HCT116 (cell line): ENCODE measurements at regions not wholly inside any gene's neighbourhood (a gene's known extent, or its start where the extent isn't known, plus 50 kb on each side); places are given as distances from the start of the nearest gene placed in this dataset.

Experiments
- ATAC-seq: fragments of 200-7000 bp; cut with Tn5 transposase; 2 replicates; pipeline ENCODE4 v1.9.1; 2020; ENCODE audit warnings: mild to moderate bottlenecking, moderate library complexity
- BruUV-seq: library from RNA; stranded (reverse); fragments of 400-500 nt; replicated peaks from 2 replicates; lab custom pipeline; 2021; lab: Mats Ljungman, UMichigan
- CTCF ChIA-PET: fragments of 300-600 bp; sonication (Branson Sonifier 250); formaldehyde crosslinking; loops from one replicate; lab custom pipeline; 2021; ENCODE audit warnings: antibody characterized with exemption; lab: Charles Lee
- POLR2A ChIA-PET: fragments of 300-600, 350-600 bp; sonication (Branson Sonifier 250); formaldehyde crosslinking; loops from one replicate; lab custom pipeline; 2021; ENCODE audit warnings: antibody characterized with exemption; lab: Charles Lee
- RAD21 ChIA-PET, 2 experiments: fragments of 300-600 bp; sonication (Branson Sonifier 250); formaldehyde crosslinking; loops; one replicate each; lab custom pipeline; 2023; ENCODE audit warnings: low total read pairs in 2 of 2; ENCODE audit not compliant: uncharacterized antibody in 2 of 2, unreplicated experiment in 2 of 2, low non-redundant PET in 1 of 2; lab: Charles Lee
- DNase-seq: peaks from one replicate; pipeline ENCODE4 v3.0.0-alpha.2; 2010; ENCODE audit warnings: low read depth, low spot score
- H2AFZ ChIP-seq: fragments of 200-600 bp; shearing (Covaris generic), sonication (generic); 2 replicates; pipeline ENCODE4 v1.6.1; 2017; ENCODE audit warnings: low read depth, mixed run types, mixed read lengths, antibody characterized with exemption, low read length; ENCODE audit not compliant: poor library complexity, severe bottlenecking
- H3K27ac ChIP-seq: 2 replicates; pipeline ENCODE4 v1.5.1; 2012; ENCODE audit warnings: low read depth, low read length
- H3K27me3 ChIP-seq: fragments of 200-600 bp; sonication (generic); 2 replicates; pipeline ENCODE4 v1.6.1; 2016; ENCODE audit warnings: mixed run types, low read length, mixed read lengths; ENCODE audit not compliant: insufficient read depth
- H3K36me3 ChIP-seq, 2 experiments: fragments of 200-500 bp in 1 of 2; fragments of 200-600 bp in 1 of 2; sonication (Bioruptor generic) in 1 of 2; sonication (generic) in 1 of 2; 2 replicates each; pipeline versions ENCODE4 v1.5.1 to v1.6.1; 2014 to 2016; ENCODE audit warnings: low read length in 2 of 2, inconsistent platforms in 1 of 2, mixed read lengths in 1 of 2, mixed run types in 1 of 2; ENCODE audit not compliant: insufficient read depth in 2 of 2, control insufficient read depth in 1 of 2
- H3K4me1 ChIP-seq, 2 experiments: fragments of 200-600 bp in 1 of 2; sonication (generic) in 1 of 2; 2 replicates each; pipeline versions ENCODE4 v1.5.1 to v1.6.1; 2012 to 2017; ENCODE audit warnings: low read length in 2 of 2, inconsistent platforms in 1 of 2, mild to moderate bottlenecking in 1 of 2, mixed read lengths in 1 of 2, mixed run types in 1 of 2, moderate library complexity in 1 of 2; ENCODE audit not compliant: insufficient read depth in 2 of 2, control insufficient read depth in 1 of 2
- H3K4me2 ChIP-seq: fragments of 200-600 bp; sonication (generic); 2 replicates; pipeline ENCODE4 v1.6.1; 2017; ENCODE audit warnings: mixed run types, low read length, mixed read lengths
- H3K4me3 ChIP-seq, 2 experiments: fragments of 200-600 bp in 1 of 2; sonication (generic) in 1 of 2; replicated peaks in 1 of 2; 2 replicates each; pipeline ENCODE4 v1.5.1; 2011 to 2016; ENCODE audit warnings: low read length in 2 of 2, control low read depth in 1 of 2, low read depth in 1 of 2, mild to moderate bottlenecking in 1 of 2, mixed read lengths in 1 of 2, mixed run types in 1 of 2
- H3K79me2 ChIP-seq: fragments of 200-600 bp; sonication (generic); 2 replicates; pipeline ENCODE4 v1.6.1; 2017; ENCODE audit warnings: mild to moderate bottlenecking, mixed run types, low read length, moderate library complexity, mixed read lengths; ENCODE audit not compliant: insufficient read depth
- H3K9ac ChIP-seq: fragments of 200-600 bp; sonication (generic); 2 replicates; pipeline ENCODE4 v1.6.1; 2016; ENCODE audit warnings: low read length, mixed read lengths
- H3K9me2 ChIP-seq: fragments of 200-600 bp; sonication (generic), shearing (Covaris generic); 2 replicates; pipeline ENCODE4 v1.6.1; 2017; ENCODE audit warnings: mixed run types, mild to moderate bottlenecking, moderate library complexity; ENCODE audit not compliant: insufficient read depth
- H3K9me3 ChIP-seq, 2 experiments: fragments of 200-500 bp in 1 of 2; fragments of 200-600 bp in 1 of 2; sonication (Bioruptor generic) in 1 of 2; sonication (generic) in 1 of 2; 2 replicates each; pipeline ENCODE4 v1.6.1; 2014 to 2017; ENCODE audit warnings: low read length in 2 of 2, mixed read lengths in 2 of 2, inconsistent platforms in 1 of 2, low read depth in 1 of 2, mild to moderate bottlenecking in 1 of 2, mixed run types in 1 of 2, moderate library complexity in 1 of 2; ENCODE audit not compliant: control insufficient read depth in 1 of 2, insufficient read depth in 1 of 2
- H4K20me1 ChIP-seq: fragments of 200-600 bp; sonication (generic), shearing (Covaris generic); 2 replicates; pipeline ENCODE4 v1.6.1; 2017; ENCODE audit warnings: mixed run types, mild to moderate bottlenecking, moderate library complexity; ENCODE audit not compliant: insufficient read depth
- ATF3 ChIP-seq: IDR thresholded peaks from 2 replicates; pipeline ENCODE4 v1.6.1; 2012
- CBX3 ChIP-seq: IDR thresholded peaks from 2 replicates; pipeline ENCODE4 v1.6.1; 2012; ENCODE audit warnings: low read depth
- CEBPB ChIP-seq: IDR thresholded peaks from 2 replicates; pipeline ENCODE4 v1.6.1; 2012; ENCODE audit warnings: low read depth
- CTCF ChIP-seq, 3 experiments: fragments of 200-600 bp in 1 of 3; sonication (generic) in 1 of 3; IDR thresholded peaks in 2 of 3; conservative IDR thresholded peaks in 1 of 3; 2 replicates each; pipeline ENCODE4 v1.5.1; 2012 to 2017; ENCODE audit warnings: low read depth in 2 of 3, low read length in 2 of 3, antibody characterized with exemption in 1 of 3, borderline replicate concordance in 1 of 3, control low read depth in 1 of 3, mild to moderate bottlenecking in 1 of 3, mixed read lengths in 1 of 3, mixed run types in 1 of 3, moderate library complexity in 1 of 3; ENCODE audit not compliant: insufficient read depth in 1 of 3
- EGR1 ChIP-seq: IDR thresholded peaks from 2 replicates; pipeline ENCODE4 v1.6.1; 2012; ENCODE audit warnings: low read depth
- ELF1 ChIP-seq: IDR thresholded peaks from 2 replicates; pipeline ENCODE4 v1.6.1; 2012; ENCODE audit warnings: low read depth, borderline replicate concordance
- EZH2 ChIP-seq: fragments of 200-600 bp; sonication (generic); IDR thresholded peaks from 2 replicates; pipeline ENCODE4 v1.6.1; 2017; ENCODE audit warnings: antibody characterized with exemption, mixed run types
- EZH2phosphoT487 ChIP-seq: fragments of 200-600 bp; IDR thresholded peaks from 2 replicates; pipeline ENCODE4 v1.6.1; 2018; ENCODE audit warnings: antibody characterized with exemption, borderline replicate concordance
- FOSL1 ChIP-seq: IDR thresholded peaks from 2 replicates; pipeline ENCODE4 v1.6.1; 2012; ENCODE audit warnings: low read depth
- JUND ChIP-seq: IDR thresholded peaks from 2 replicates; pipeline ENCODE4 v1.6.1; 2012
- MAX ChIP-seq: IDR thresholded peaks from 2 replicates; pipeline ENCODE4 v1.6.1; 2012
- POLR2A ChIP-seq: IDR thresholded peaks from 2 replicates; pipeline ENCODE4 v1.7.0; 2011; ENCODE audit warnings: borderline replicate concordance; ENCODE audit not compliant: insufficient read depth, insufficient read length; ENCODE audit errors: extremely low read depth
- REST ChIP-seq: IDR thresholded peaks from 2 replicates; pipeline ENCODE4 v1.6.1; 2012; ENCODE audit warnings: low read depth
- SIN3A ChIP-seq: IDR thresholded peaks from 2 replicates; pipeline ENCODE4 v1.6.1; 2012; ENCODE audit warnings: low read depth
- SP1 ChIP-seq: IDR thresholded peaks from 2 replicates; pipeline ENCODE4 v1.6.1; 2012; ENCODE audit warnings: low read depth
- SRF ChIP-seq: IDR thresholded peaks from 2 replicates; pipeline ENCODE4 v1.6.1; 2012; ENCODE audit warnings: low read depth
- TCF7L2 ChIP-seq: IDR thresholded peaks from 2 replicates; pipeline ENCODE4 v1.7.0; 2011; ENCODE audit warnings: borderline replicate concordance, inconsistent platforms; ENCODE audit not compliant: insufficient read depth, insufficient read length; ENCODE audit errors: extremely low read depth
- YY1 ChIP-seq: IDR thresholded peaks from 2 replicates; pipeline ENCODE4 v1.6.1; 2011; ENCODE audit warnings: low read length, low read depth, moderate library complexity, mild to moderate bottlenecking; ENCODE audit not compliant: insufficient replicate concordance; ENCODE audit errors: extremely low read depth
- ZFX ChIP-seq: fragments of 450-650 bp; IDR thresholded peaks from 2 replicates; pipeline ENCODE4 v1.6.1; 2017
- ZNF274 ChIP-seq: fragments of 200-500 bp; sonication (Bioruptor generic); IDR thresholded peaks from 2 replicates; pipeline ENCODE4 v1.6.1; 2014; ENCODE audit warnings: mild to moderate bottlenecking, low read depth, low read length, inconsistent platforms
- intact Hi-C: fragments of 100-400 bp; cut with micrococcal nuclease; formaldehyde crosslinking; loops from 2 replicates; pipeline ENCODE4 v1.10.0; 2022

GRCh38 chr15:75114796-75115195, 86.9 kb upstream of the C15orf39 start:
- H4K20me1 ChIP-seq = no peaks in the 10 kb centered on the region
- H2AFZ ChIP-seq = no peak overlapping the region
- H3K4me1 ChIP-seq = no peaks in the 10 kb centered on the region
- intact Hi-C loops = no loop called here
- H3K9ac ChIP-seq = no peak overlapping the region
- H3K9me3 ChIP-seq = peaks cover 0 to 5% of the 10 kb centered on the region in 2 experiments; a peak in 2 of 4 replicates
- no peak overlapping the region for H3K4me3 ChIP-seq
- RAD21 ChIA-PET = no interaction called here
- ATAC-seq (no peak), DNase-seq (no peak)
- no peaks in the 10 kb centered on the region for H3K36me3 ChIP-seq
- no peak overlapping the region for H3K4me2 ChIP-seq
- CTCF ChIA-PET = no interaction called here
- H3K27ac ChIP-seq = no peak overlapping the region
- TF ChIP-seq YY1 = no peak
- no peak for TF ChIP-seq CBX3
- no peak for TF ChIP-seq ZFX
- no peak for TF ChIP-seq ZNF274
- no peak for TF ChIP-seq ELF1
- no peak for TF ChIP-seq SP1
- no peak for TF ChIP-seq CTCF (IDR thresholded peaks at IDR 0.05 in 2 of 3, conservative IDR thresholded peaks at IDR 0.05 in 1 of 3; ENCODE audit: borderline replicate concordance in 1 of 3, insufficient read depth in 1 of 3, low read depth in 2 of 3, low read length in 2 of 3)
- TF ChIP-seq SRF = no peak
- no peak for TF ChIP-seq JUND
- TF ChIP-seq EZH2phosphoT487 = no peak
- no peak for TF ChIP-seq FOSL1
- no peak for TF ChIP-seq TCF7L2
- no peak for TF ChIP-seq SIN3A
- no peak for TF ChIP-seq EZH2
- no peak for TF ChIP-seq ATF3
- no peak for TF ChIP-seq REST
- TF ChIP-seq CEBPB = no peak
- TF ChIP-seq POLR2A = no peak
- TF ChIP-seq MAX = no peak
- no peak for TF ChIP-seq EGR1
- TF ChIP-seq, all 23 proteins: peak for 0
- H3K79me2 ChIP-seq = no peaks in the 10 kb centered on the region
- no peaks in the 10 kb centered on the region for H3K27me3 ChIP-seq
- no peaks in the 10 kb centered on the region for H3K9me2 ChIP-seq
- POLR2A ChIA-PET = no interaction called here
- no TSS peak for BruUV-seq
